HG02870 (cell line): ENCODE measurements at regions not wholly inside any gene's neighbourhood (a gene's known extent, or its start where the extent isn't known, plus 50 kb on each side); places are given as distances from the start of the nearest gene placed in this dataset.

Experiments used
- ATAC-seq: cut with Tn5 transposase; IDR thresholded peaks from one replicate; pipeline ENCODE4 v1.9.1; 2021; ENCODE audit warnings: mild to moderate bottlenecking, moderate library complexity; ENCODE audit not compliant: unreplicated experiment

DNA sequence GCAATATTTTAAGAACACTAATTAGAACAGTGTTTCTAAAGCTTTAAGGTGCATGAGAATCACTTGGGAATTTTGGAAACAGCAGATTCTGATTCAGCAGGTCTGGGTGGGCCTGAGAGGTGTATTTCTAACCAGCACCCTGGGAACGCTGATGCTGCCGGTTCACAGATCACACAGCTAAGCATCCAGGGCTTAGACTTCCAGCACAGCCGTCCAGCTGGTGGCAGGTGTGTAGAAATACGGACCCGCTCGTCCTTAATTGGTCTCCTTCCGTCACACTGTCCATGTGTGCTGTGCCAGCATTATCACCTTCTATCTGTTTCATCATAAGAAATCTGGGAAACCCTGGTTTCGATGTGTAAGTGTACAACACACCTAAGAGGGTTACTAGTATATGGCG is 1029.0 kb downstream of the EFNB2 start:
- ATAC-seq, result no peak

DNA sequence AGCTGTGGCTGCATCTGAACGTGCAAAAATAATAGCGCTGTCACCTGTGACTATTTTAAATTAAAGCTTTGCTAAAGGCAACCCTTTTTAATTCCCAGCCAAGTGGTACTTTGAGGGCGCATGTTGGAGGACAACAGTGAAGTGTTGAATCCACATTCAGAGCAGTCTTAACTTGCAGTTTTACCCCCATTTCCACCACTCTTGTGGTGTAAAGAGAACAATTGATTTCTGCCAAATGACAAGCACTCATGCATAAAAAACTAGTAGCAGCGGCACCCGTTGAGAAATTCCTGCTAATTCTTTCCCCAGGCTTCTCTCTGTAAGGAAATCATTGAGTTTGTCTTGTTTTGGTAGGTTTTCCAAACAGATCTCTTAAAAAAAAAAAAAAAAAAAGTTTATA is 1033.3 kb downstream of the EFNB2 start:
- ATAC-seq, result no peak

DNA sequence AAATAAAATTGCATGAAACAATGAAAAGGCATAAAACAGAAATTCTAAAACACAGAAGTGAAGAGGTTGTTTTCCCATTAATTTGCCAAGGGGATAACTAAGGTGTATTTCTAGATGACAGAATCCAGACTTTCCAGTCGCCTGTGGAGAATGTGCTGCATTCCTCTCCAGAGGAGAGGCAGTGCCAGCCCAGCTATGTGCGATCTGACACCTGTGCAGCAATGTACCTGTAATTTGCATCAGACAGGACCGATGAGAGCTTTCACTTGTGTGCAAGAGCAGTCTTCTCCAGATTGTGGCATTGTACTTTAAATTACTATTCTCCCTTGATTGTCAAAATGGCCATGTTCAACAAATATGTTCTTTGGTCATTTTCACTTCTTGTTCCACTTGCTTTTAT is 1037.9 kb downstream of the EFNB2 start:
- ATAC-seq, result no peak

DNA sequence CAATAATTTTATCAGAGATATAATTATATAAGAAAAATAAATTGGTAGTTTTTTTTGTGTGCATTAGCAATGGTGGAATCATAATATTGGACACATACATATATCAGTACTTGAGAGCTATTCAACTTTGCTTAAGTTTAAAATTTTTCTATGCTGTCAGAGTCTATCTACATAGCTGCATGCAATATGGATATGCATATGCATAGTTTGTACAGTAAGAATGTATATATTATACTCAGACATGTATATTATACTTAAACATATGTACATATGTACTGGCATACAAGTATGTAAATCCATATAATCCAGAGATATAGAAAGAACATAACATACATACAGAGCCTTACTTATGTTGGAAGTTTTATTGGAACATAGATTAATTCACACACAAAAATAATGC is 1043.2 kb downstream of the EFNB2 start:
- no peak for ATAC-seq

DNA sequence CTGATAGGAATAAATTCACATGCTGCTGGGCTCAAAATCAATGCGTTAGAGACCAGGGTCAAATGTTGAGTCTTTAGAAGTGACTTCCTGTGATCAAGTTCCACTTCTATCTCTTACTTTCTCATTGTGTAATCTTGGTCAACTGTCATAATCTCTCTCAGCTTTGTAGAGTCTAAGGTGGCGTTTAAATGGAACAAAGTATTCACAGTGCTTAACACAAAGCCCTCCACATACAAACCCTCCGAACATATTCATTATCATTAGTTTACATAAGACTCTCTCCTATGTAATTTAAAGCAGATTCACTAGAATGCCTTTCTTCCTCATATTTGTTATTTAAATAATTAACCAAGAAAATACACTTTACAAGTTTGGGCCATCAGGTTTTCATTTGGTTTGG is 1044.1 kb downstream of the EFNB2 start:
- ATAC-seq, result no peak

DNA sequence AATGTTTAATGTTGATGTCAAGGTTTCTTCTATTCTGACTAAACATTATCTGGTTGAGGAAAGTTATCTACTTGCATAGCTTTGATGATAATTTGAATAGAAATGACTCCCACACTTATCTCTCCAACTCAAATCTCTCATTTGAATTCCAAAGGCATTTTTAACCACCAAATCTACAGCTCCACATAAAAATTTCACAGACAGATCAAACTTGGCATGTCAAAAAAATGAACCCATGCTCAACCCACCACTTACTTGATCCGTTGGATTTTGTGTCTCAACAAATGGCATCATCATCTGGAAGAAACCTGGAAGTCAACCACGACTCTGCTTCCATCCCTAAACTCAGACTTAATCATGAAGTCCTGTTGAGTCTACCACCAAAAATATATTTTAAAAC is 1050.4 kb downstream of the EFNB2 start:
- ATAC-seq, result no peak

DNA sequence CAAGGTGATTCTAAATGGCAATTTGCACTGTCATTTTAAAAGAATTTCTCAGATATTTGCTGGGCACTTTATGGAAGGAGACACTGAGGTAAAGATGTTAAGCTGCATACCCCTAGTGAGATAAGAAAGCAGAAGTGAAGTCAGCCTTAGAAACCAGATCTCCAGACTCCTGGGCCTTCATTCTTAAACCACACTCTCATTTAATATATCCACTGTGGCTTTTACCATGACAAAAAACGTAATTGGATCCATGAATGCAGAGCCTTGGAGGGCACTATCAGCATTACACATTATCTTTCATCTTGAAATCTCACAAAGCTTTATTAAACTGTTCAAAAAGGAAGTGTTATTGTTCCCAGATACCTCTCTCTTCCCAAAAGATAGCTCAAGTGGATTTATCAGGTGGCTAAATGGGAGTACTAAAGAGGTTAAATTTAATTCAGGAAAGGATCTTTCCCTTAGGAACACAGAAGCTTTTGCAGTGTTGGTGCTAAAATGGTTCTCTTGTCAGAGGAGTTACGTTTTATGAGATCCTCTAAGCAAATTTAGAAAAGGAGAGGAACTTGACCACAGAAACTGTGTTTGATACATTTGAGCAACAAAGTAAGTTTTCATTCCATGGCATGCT is 1060.4 kb downstream of the EFNB2 start:
- no peak for ATAC-seq

DNA sequence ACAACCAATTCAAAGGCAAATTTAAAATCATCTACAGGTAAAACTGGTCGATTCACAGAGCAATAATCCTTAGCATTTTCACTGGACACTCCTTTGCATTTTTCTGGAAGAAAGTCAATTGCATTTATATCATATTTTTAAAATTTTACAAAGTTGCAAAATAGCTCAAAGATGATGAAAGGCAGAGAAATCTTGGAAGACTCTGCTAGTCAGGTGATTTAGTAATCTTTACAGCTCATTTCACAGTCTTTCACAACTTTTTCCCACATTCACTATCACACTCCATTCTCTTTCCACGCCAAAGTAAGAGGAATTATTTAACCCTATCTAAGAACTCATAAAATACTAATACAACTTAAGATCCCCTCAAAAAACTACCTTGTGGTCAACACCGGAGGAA is 1063.8 kb downstream of the EFNB2 start:
- ATAC-seq, result no peak

DNA sequence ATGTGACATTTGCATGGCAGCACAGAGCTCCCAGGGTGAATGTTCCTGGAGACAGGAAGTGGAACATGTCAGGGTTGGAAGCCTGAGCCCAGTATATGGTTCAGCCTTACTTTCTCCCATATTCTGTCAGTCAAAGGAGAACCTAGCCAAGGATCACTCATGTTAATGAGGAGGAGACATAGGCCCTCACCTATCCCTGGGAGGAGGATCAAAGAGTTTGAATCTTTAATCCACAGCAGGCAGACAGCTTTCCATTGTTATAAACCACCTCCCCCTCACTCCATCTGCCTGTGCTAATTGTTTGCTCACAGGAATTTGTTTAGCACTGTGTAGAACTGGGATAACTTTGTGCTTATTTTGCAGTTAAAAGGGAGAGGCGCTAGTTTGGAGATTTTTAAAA is 1069.1 kb downstream of the EFNB2 start:
- no peak for ATAC-seq

DNA sequence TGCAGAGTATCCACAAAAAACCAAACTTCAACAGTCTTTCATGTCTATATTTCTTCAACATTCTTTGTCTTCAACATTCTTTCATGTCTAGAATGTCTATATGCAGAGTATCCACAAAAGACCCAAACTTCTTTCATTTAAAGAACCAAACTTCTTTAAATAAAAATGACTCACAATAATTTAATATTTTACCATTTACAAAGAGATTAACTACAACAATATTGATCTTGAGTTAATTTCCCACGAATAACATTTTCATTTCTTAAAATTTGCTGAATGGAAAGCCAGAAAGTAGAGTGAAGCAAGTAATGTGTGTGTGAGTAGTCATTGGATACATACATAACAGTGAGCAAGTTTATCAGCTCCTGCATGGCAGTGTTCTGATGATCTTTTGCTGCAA is 1069.7 kb downstream of the EFNB2 start, which contains the start of gene DAOA:
DAOA (plus strand) TSS at position 301 of the 400 bp plus-strand sequence.
- ATAC-seq, result no peak

DNA sequence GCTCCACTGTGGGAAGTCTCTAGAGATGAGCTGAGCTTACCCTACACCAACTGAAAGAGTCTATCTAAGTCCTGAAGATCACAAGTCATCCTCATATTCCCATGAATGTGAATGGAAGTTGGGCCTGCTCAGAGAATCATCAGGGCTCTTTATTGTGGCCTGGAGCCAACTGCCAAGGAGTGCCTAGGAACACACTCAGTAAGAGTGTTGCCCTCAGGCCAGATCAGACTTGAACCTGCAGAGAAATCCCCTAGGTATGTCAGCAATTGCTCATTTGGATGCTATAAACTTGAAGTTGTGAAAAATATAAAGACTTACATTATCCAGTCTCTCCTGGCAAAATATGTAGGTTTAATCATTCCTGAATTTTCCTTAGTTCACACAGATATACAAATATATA is 1070.2 kb downstream of the EFNB2 start:
- no peak for ATAC-seq

DNA sequence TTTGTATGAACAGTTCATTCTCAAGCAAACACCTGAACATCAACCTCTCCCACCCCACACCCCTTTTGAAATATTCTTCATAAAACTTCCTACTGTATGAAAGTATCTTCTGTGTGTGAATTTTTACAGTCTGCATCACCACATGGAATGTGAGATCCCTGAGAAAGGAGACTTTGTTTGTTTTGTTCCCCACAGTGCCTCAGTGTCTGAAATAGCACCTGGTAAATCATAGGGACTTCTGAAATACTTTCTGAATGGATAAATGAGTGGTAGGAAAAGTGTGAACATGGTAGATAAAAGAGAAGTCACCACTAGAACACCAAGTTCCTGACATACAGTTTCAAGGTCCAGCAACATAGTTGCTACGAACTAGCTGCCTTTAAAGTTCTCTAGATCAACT is 1071.2 kb downstream of the EFNB2 start:
- no peak for ATAC-seq

DNA sequence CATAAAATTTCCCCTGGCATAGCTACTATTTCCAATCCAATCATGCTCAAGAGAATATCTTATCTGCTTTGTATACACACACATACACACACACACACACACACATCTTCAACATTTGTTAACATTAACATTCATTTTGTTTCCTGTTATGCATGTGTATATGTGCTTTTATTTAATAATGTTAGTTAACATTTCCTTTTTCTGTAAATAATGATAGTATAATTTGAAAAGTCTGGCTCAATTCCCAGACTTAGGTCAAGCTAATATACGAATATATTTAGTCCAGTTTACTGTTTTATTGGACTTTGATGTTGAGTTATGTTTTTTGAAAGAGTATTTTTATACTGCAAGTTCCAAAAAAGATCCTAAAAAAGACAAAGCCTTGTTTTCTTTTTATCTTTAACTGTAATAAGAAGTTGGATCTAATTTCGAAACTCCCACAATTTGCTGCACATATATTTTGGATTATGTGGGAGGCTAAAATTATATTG is 1072.4 kb downstream of the EFNB2 start:
- no peak for ATAC-seq

DNA sequence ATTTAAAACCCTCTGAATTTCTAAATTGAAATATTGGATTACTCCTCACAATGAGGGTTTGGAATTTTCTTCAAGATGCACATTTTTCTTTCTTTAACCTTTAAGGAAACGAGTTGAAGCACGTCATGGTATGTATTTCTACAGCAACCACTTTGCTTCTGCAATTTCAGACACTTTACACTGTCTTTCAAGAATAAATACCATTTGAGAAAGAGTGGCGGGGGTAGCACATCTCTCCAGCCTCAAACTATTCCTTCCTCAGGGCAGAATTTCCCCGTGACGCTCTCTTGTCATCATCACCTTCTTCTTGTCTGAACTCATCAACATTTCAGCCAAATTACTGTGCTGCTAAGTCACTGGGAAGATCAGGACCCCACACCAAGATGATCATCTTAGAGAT is 1073.4 kb downstream of the EFNB2 start:
- ATAC-seq, result no peak

DNA sequence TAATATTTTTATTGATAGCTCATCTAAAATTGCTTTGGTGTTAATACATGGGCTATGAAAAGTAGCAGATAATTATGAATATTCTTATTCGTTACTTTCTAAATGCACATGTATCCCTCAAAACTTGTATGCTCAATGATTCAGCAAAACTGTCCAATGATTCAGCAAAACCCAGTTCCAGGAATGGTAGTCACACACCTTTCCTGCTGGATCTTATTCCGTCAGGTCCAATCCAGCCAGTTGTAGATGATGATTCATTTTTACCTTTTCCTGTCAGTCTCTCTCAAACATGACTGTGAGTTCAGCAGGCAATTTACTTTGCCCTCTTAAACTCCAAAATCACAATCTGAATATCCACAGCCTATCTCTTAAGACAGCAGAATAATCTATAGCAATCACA is 1082.6 kb downstream of the EFNB2 start:
- ATAC-seq, result no peak

DNA sequence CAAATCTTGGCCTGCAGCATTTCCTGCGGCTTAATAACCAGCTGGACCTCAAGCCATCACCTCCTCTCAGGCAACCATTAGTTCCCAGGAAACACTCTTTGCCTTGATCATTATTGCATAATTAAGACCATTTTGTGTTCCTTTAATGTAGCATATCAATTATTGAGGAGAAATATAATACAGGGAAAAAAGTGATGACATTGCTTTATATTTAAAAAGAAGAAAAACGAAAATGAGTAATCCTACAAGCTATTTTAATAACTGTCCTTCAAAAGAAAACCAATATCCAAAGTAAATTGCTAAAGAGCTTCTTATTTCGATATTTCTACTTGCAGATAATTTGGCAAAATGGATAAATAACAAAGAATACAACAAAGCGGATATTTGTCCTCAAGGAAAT is 1084.7 kb downstream of the EFNB2 start:
- no peak for ATAC-seq

DNA sequence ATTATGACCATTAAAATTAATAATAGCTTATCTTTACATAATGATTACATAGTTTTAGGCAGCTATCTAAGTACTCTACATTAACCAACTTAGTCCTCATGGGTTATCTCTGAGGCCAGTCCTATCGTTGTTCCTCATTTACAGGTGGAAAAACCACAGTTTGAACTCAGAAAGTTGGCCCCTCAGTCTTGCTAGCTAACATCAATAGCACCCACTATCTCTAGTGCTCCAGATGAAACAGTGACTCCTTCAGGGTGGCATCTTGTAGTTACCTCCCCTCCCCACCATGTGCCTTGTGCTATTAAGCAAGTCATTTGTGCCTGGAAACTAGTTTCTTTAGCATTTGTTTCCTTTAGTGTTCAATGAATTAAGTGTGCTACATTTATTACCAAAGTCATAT is 1086.7 kb downstream of the EFNB2 start:
- no peak for ATAC-seq

DNA sequence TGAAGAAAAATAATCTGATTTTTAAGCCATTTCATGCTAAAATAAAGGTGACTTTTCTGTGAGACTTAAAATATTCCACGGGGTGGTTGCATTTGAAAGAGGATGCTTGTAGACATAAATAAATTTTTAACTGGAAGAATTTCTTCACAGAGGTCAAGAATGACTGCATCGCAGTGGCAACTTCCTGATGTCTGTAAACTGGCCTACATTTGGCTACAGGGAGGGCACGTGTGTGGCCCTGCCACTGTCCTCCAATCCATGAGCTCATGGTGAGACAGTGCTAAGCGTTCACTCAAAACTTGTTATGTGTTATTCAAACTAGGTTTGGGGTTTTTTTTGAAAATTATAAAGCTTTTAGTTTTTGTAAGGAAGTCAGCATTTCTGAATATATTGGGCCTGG is 1089.3 kb downstream of the EFNB2 start:
- no peak for ATAC-seq

DNA sequence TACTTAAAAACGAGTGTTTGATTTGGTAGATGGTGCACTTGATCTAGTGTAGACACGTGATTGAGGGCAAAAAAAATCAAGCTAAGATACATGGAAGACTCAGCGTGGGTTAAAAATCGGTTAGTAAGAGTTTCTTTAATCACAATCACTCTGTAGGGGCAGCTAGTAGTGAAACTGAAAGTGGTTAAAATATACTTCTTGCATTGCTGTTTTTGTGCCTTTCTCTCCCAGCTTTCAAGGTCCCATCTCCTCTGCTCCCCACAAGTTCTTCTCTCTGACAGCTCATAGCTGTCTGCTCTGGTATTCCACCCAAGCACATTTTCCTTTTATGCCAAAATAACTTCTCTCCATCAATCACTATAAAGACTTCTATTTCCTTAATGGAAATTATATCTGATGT is 1089.7 kb downstream of the EFNB2 start:
- ATAC-seq, result no peak

DNA sequence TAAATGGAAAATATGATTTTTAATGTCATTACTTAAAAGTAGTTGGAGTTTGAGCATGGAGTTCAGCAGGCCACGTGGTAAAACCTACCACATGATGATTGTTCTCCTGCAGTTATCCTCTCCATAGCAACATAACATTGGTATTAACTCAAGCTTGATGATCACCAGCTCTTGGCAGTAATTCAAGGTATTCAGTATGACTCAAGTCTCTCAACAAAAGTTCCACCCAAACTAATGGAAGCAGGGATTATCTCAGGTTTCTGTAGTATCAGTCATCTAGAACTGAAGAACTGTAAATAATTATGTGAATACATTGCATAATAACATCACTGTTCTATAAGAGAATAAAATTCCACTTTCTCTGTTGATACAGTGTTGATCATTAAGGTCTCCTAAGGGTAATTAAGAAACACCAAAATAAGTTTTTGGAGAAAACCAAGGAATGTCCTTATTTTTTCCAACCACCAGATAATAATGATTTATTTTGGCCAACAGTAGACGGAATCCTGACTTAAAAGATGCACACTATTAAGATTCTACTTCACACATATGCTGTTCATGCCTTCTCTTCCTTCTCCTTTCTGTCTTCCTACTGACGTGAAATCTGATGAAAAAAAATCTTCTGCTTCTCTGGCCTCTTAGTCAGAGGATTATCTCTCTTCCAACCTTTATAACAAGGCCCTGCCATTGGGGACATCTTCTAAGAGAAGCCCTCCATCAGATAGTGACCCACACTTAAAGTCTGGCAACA is 1092.3 kb downstream of the EFNB2 start:
- ATAC-seq, result no peak

DNA sequence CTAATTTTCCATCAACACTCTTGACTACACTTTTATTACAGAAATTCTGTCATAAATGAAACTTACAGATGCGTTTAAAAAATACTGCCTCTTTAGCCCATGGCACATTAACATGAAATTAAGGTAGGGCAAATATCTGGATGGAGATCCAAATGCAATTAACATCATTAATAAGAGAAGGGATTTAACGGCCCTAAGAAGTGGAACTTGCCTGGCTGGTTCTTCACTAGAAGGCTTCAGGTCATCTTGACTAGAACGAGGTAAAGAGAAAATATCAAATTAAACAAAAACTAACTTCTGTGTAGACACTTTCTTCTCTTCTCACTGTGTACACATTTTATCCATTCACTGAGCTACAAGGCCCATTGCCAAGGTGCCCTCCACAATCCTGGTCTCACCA is 1093.4 kb downstream of the EFNB2 start:
- ATAC-seq, result no peak

DNA sequence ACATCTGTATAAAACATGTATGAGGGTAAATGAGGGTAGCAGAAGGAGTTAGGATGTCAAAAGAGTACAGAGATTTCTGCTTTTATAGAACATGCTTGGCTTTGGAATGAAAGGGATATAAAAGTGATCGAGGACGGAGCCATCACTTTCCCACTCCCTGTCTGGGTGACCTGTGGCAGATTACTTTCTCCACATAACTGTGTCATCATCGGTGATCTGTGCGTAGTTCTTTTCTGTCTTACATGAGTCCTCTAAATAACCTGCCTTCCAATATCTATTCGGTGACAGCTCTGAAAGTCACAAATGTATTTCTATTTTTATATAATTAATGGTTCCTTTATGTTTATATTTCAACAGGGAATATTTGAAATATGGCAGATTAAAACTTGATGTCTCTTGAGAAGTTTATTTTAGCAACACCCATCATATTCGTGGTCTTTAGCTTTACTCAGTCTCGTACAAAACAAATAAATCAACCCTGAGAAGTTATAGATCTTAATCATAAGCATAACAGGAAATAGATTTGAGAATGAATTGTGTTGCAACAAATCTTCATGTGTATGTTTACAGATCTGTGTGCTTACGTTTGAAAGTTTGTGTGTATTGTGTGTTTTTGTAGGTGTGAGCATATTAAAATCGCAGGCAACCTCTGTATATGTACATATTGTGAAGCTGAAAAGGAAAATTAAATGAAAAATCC is 1094.3 kb downstream of the EFNB2 start:
- ATAC-seq, result no peak
